Gastrocnemius medialis (tissue), 4 donors: ENCODE measurements at regions not wholly inside any gene's neighbourhood (a gene's known extent, or its start where the extent isn't known, plus 50 kb on each side); places are given as distances from the start of the nearest gene placed in this dataset.
A peak's percentile ranks its signal among the peaks of the same experiment; 100 is the strongest.
"Not testable (repeated sequence)": the region's sequence is repeated elsewhere in the genome, so short reads cannot be mapped to it uniquely, and the experiment has no call there.

ENCODE experiments used
- ATAC-seq, 2 donors: fragments of 150-250 bp; one replicate each; pipeline ENCODE4 v1.9.1; 2016
- DNase-seq, 2 donors: peaks; one replicate each; pipeline ENCODE4 v3.0.0-alpha.2; 2019
- H3K27ac ChIP-seq, 4 donors: fragments of 200-600 bp; sonication (generic); 1 replicate in 1 of 4; 2 replicates in 3 of 4; pipeline ENCODE4 v1.5.1; 2016 to 2018; ENCODE audit warnings: mild to moderate bottlenecking in 2 of 4, moderate library complexity in 1 of 4
- H3K27me3 ChIP-seq, 3 donors: fragments of 200-600 bp; sonication (generic) in 2 of 3; 1 replicate in 1 of 3; 2 replicates in 2 of 3; pipeline versions ENCODE4 v1.5.1 to v1.6.0; 2016 to 2019; ENCODE audit warnings: mild to moderate bottlenecking in 1 of 3, moderate library complexity in 1 of 3
- H3K36me3 ChIP-seq, 2 donors: fragments of 200-600 bp; sonication (generic) in 1 of 2; one replicate each; pipeline ENCODE4 v1.5.1; 2017 to 2018
- H3K4me1 ChIP-seq, 2 donors: fragments of 200-600 bp; sonication (generic) in 1 of 2; one replicate each; pipeline ENCODE4 v1.5.1; 2016 to 2017; ENCODE audit warnings: mild to moderate bottlenecking in 2 of 2
- H3K4me3 ChIP-seq, 4 donors: fragments of 200-600 bp; sonication (generic) in 3 of 4; 1 replicate in 1 of 4; 2 replicates in 3 of 4; pipeline ENCODE4 v1.5.1; 2016 to 2019; ENCODE audit warnings: mild to moderate bottlenecking in 2 of 4
- H3K9me3 ChIP-seq, 3 donors: fragments of 200-600 bp; sonication (generic) in 2 of 3; 1 replicate in 1 of 3; 2 replicates in 2 of 3; pipeline ENCODE4 v1.5.1; 2016 to 2019
- POLR2A ChIP-seq, 2 donors: fragments of 450-650 bp; IDR thresholded peaks; one replicate each; pipeline ENCODE4 v1.6.1; 2017; ENCODE audit warnings: antibody characterized with exemption in 2 of 2, mild to moderate bottlenecking in 2 of 2, moderate library complexity in 2 of 2
- in situ Hi-C, 4 donors: fragments of 200-750 bp; cut with MboI; loops; one replicate each; pipeline versions ENCODE4 v1.15.0 to v1.8.0; 2017; ENCODE audit warnings: low sequenced_read_pairs in 4 of 4
- intact Hi-C: fragments of 100-400 bp; cut with DNase I; formaldehyde crosslinking; loops from one replicate; pipeline ENCODE4 v1.15.1; 2023; ENCODE audit warnings: low total_unique reads
- TF ChIP-seq, protein P1 (sequence below), 5 experiments: fragments of 450-650 bp in 3 of 5; fragments of 200-600 bp in 2 of 5; sonication (generic) in 2 of 5; IDR thresholded peaks in 4 of 5; conservative IDR thresholded peaks in 1 of 5; 1 replicate in 4 of 5; 2 replicates in 1 of 5; pipeline ENCODE4 v1.5.1; 2016 to 2019; ENCODE audit warnings: antibody characterized with exemption in 5 of 5, mild to moderate bottlenecking in 3 of 5, moderate library complexity in 3 of 5

DNA sequence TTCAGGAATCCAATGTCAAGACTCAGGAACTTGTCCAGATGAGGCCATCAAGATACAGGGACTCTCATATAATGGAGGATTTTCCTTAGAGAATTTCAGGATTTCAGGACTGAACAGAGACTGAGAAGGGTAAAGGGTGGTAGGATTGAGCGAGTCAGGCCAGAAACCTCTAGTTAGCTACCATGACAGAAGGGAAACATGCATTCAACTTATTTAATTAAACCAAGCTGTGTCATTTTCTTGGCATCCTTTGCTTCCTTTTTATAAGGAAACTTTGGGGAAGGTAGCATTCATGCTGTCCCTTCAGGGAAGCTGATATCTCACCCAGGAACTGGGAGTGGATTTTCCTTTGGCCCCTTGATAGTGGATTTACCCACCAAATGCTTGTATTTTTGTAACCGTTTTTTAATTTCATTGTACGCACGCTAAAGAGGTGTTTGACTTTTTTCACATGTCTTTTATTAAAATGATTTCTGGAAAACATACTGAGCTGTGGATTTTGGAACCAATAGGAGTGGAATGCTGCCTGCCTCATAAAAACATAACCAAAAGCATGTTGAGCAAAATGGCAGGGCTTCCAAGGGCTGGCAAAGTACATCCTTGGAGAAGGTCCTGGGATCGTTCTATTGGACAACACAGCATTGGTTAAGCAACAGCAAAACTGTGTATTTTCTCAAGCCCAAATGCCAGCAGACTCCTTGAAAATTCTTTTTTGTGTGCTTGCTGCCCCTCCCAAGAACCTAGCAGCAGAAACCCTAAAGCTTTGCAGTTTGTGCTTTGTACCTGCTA, 104.5 kb downstream of the CXCL12 start:
- H3K27ac ChIP-seq, result peak overlapping the region in 3 of 4 donors; percentile 47 to 52 (median 48)

DNA sequence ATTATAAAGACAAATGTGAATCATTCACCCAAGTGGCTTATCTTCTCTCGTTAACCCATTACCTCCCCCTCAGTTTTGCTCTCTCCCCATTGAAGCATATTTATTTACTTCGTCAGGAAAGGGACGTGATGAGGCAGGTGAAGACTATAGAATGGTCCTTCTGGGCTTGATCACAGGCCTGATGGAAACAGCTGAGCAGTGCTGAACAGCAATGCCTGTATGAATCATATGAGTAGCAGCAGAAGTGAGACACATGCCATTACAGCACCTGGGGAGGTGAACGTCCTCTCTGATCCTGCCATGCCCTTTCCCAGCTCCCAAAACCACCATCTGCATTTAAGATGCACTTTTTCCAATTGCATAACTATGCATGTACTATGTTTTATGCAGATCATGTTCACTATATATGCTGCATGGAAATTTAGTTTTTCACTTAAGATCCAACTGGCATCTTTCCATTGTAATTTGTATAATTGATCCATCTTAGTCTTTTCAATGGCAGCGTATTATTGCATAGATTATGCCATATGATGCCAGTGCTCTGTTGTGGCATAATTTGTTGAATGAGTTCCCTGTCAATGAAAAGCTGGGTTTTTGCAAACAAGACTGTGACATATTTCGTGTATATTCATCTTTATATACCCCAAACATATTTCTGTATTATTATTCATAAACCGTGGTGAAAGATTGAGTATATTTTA, 105.3 kb downstream of the CXCL12 start:
- H3K4me1 ChIP-seq, result no peaks in the 10 kb centered on the region
- H3K36me3 ChIP-seq, result no peaks in the 10 kb centered on the region
- ATAC-seq (no peak), DNase-seq (no peak)
- H3K27ac ChIP-seq, result no peak overlapping the region
- H3K9me3 ChIP-seq, result no peaks in the 10 kb centered on the region
- TF ChIP-seq POLR2A (IDR thresholded peaks at IDR 0.05), result no peak
- TF ChIP-seq, protein P1, sequence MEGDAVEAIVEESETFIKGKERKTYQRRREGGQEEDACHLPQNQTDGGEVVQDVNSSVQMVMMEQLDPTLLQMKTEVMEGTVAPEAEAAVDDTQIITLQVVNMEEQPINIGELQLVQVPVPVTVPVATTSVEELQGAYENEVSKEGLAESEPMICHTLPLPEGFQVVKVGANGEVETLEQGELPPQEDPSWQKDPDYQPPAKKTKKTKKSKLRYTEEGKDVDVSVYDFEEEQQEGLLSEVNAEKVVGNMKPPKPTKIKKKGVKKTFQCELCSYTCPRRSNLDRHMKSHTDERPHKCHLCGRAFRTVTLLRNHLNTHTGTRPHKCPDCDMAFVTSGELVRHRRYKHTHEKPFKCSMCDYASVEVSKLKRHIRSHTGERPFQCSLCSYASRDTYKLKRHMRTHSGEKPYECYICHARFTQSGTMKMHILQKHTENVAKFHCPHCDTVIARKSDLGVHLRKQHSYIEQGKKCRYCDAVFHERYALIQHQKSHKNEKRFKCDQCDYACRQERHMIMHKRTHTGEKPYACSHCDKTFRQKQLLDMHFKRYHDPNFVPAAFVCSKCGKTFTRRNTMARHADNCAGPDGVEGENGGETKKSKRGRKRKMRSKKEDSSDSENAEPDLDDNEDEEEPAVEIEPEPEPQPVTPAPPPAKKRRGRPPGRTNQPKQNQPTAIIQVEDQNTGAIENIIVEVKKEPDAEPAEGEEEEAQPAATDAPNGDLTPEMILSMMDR (IDR thresholded peaks at IDR 0.05 in 4 of 5, conservative IDR thresholded peaks at IDR 0.05 in 1 of 5), result no peak
- in situ Hi-C loops (no loop called here), intact Hi-C loops (no loop called here)
- H3K4me3 ChIP-seq, result no peak overlapping the region
- no peaks in the 10 kb centered on the region for H3K27me3 ChIP-seq

More for the DNA sequence above, 104.5 kb downstream of the CXCL12 start:
- ATAC-seq (peak; percentile 56 to 58), DNase-seq (peak in 1 of 2 donors; percentile 50)
- no peaks in the 10 kb centered on the region for H3K4me1 ChIP-seq
- no peaks in the 10 kb centered on the region for H3K9me3 ChIP-seq
- no peaks in the 10 kb centered on the region for H3K36me3 ChIP-seq
- no peaks in the 10 kb centered on the region for H3K27me3 ChIP-seq
- TF ChIP-seq POLR2A (IDR thresholded peaks at IDR 0.05), result no peak
- TF ChIP-seq, protein P1 (IDR thresholded peaks at IDR 0.05 in 4 of 5, conservative IDR thresholded peaks at IDR 0.05 in 1 of 5), result no peak
- intact Hi-C loops (no loop called here), in situ Hi-C loops (no loop called here)
- H3K4me3 ChIP-seq, result no peak overlapping the region

DNA sequence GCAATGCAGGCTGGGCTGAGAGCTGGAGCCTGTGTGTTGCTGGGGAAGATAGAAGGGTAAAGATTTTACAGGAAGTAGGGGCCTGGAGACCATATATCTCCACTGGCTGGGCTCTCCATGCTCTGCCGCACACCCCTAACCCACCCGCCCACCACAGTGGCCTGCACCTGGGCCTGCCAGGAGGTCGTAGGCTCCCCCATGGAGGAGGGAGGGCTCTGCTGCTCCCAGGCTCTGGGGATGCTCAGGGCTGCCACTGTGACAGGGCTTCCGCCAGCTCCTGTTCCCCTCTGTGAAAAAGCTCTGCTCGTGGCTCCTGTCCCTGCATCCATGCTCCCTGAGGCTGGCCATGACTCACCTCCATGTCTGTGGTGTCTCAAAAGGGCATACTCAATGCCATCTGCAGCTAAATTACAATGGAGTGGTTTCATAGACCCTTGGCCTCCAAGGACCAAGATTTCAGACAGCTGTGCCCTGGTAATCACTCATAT, 106.0 kb downstream of the CXCL12 start:
- H3K4me1 ChIP-seq, result no peaks in the 10 kb centered on the region
- TF ChIP-seq, protein P1 (IDR thresholded peaks at IDR 0.05 in 4 of 5, conservative IDR thresholded peaks at IDR 0.05 in 1 of 5), result no peak
- no peak for TF ChIP-seq POLR2A (IDR thresholded peaks at IDR 0.05)
- intact Hi-C loops, result no loop called here
- ATAC-seq, result no peak
- DNase-seq, result no peak
- in situ Hi-C loops, result no loop called here
- no peaks in the 10 kb centered on the region for H3K9me3 ChIP-seq
- H3K27ac ChIP-seq, result no peak overlapping the region
- no peak overlapping the region for H3K4me3 ChIP-seq
- H3K27me3 ChIP-seq, result no peaks in the 10 kb centered on the region
- no peaks in the 10 kb centered on the region for H3K36me3 ChIP-seq

DNA sequence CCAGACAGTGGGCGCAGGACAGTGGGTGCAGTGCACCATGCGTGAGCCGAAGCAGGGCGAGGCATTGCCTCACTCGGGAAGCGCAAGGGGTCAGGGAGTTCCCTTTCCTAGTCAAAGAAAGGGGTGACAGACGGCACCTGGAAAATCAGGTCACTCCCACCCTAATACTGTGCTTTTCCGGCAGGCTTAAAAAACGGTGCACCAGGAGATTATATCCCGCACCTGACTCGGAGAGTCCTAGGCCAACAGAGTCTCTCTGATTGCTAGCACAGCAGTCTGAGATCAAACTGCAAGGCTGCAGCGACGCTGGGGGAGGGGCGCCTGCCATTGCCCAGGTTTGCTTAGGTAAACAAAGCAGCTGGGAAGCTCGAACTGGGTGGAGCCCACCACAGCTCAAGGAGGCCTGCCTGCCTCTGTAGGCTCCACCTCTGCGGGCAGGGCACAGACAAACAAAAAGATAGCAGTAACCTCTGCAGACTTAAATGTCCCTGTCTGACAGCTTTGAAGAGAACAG, 116.4 kb downstream of the CXCL12 start:
- H3K4me3 ChIP-seq, DNase-seq, H3K36me3 ChIP-seq, H3K9me3 ChIP-seq, H3K27me3 ChIP-seq, ATAC-seq, H3K27ac ChIP-seq, intact Hi-C loops, H3K4me1 ChIP-seq, in situ Hi-C loops: not testable (repeated sequence)

DNA sequence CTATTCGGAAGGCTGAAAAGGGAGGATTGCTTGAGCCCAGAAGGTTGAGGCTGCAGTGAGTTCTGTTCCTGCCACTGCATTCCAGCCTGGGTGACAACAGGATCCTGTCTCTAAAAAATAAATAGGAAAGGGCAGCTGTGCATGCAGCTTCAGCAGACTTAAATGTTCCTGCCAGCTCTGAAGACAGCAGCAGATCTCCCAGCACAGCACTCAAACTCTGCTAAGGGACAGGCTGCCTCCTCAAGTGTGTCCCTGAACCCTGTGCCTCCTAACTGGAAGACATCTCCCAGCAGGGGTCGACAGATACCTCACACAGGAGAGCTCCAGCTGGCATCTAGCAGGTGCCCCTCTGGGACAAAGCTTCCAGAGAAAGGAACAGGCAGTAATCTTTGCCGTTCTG, 117.9 kb downstream of the CXCL12 start:
- Histone ChIP-seq H3K36me3 (no peaks in the 10 kb centered on the region), H3K27me3 (no peaks in the 10 kb centered on the region), H3K4me1 (peaks cover 0 to 8% of the 10 kb centered on the region in 2 donors), H3K4me3 (no peak overlapping the region), H3K9me3 (peaks cover 0 to 4% (median 0%) of the 10 kb centered on the region in 3 donors), H3K27ac (no peak overlapping the region)
- ATAC-seq (no peak), DNase-seq (no peak)
- intact Hi-C loops (no loop called here), in situ Hi-C loops (no loop called here)
- no peak for TF ChIP-seq POLR2A (IDR thresholded peaks at IDR 0.05)
- TF ChIP-seq, protein P1 (IDR thresholded peaks at IDR 0.05 in 4 of 5, conservative IDR thresholded peaks at IDR 0.05 in 1 of 5), result no peak
